H9 (cell line): ENCODE measurements at regions not wholly inside any gene's neighbourhood (a gene's known extent, or its start where the extent isn't known, plus 50 kb on each side); places are given as distances from the start of the nearest gene placed in this dataset.

Experiments
- DNase-seq: peaks from one replicate; pipeline ENCODE4 v3.0.0-alpha.2; 2017
- H2AFZ ChIP-seq: one replicate; pipeline ENCODE4 v1.6.1; 2013; ENCODE audit warnings: mild to moderate bottlenecking, low read length, control low read depth, moderate library complexity
- H2AK5ac ChIP-seq: 2 replicates; pipeline ENCODE4 v1.6.1; 2013; ENCODE audit warnings: low read length, control low read depth, mixed read lengths; ENCODE audit not compliant: insufficient read length
- H2BK120ac ChIP-seq: one replicate; pipeline ENCODE4 v1.6.1; 2013; ENCODE audit warnings: low read depth, mild to moderate bottlenecking, low read length, control low read depth, inconsistent platforms; ENCODE audit not compliant: poor library complexity, severe bottlenecking
- H2BK12ac ChIP-seq: 2 replicates; pipeline ENCODE4 v1.6.1; 2013; ENCODE audit warnings: low read length, control low read depth, mixed read lengths, low read depth; ENCODE audit not compliant: insufficient read length
- H2BK15ac ChIP-seq: 2 replicates; pipeline ENCODE4 v1.6.1; 2013; ENCODE audit warnings: low read depth, low read length, control low read depth
- H2BK20ac ChIP-seq: one replicate; pipeline ENCODE4 v1.6.1; 2013; ENCODE audit warnings: low read depth, mild to moderate bottlenecking, low read length, control low read depth, inconsistent platforms; ENCODE audit not compliant: poor library complexity, severe bottlenecking
- H2BK5ac ChIP-seq: 2 replicates; pipeline ENCODE4 v1.6.1; 2013; ENCODE audit warnings: low read length, control low read depth, mixed read lengths; ENCODE audit not compliant: insufficient read length
- H3K14ac ChIP-seq: 2 replicates; pipeline ENCODE4 v1.6.1; 2013; ENCODE audit warnings: low read length, control low read depth; ENCODE audit not compliant: insufficient read depth
- H3K18ac ChIP-seq: 2 replicates; pipeline ENCODE4 v1.6.1; 2013; ENCODE audit warnings: low read depth, mild to moderate bottlenecking, mixed read lengths, low read length, control low read depth; ENCODE audit not compliant: insufficient read length
- H3K23ac ChIP-seq: 2 replicates; pipeline ENCODE4 v1.6.1; 2013; ENCODE audit warnings: low read length, control low read depth, mixed read lengths, low read depth; ENCODE audit not compliant: insufficient read length
- H3K23me2 ChIP-seq: 2 replicates; pipeline ENCODE4 v1.6.1; 2013; ENCODE audit warnings: low read depth, mild to moderate bottlenecking, mixed read lengths, low read length, control low read depth; ENCODE audit not compliant: insufficient read length, poor library complexity, severe bottlenecking
- H3K27ac ChIP-seq: 2 replicates; pipeline ENCODE4 v1.5.1; 2013; ENCODE audit warnings: low read length, control low read depth, mixed read lengths, low read depth; ENCODE audit not compliant: insufficient read length
- H3K27me3 ChIP-seq: 2 replicates; pipeline ENCODE4 v1.6.1; 2013; ENCODE audit warnings: low read length, control low read depth, inconsistent platforms; ENCODE audit not compliant: insufficient read depth
- H3K4ac ChIP-seq: 2 replicates; pipeline ENCODE4 v1.6.1; 2013; ENCODE audit warnings: low read depth, mild to moderate bottlenecking, control low read depth, inconsistent platforms, low read length, moderate library complexity
- H3K4me1 ChIP-seq: 2 replicates; pipeline ENCODE4 v1.6.1; 2013; ENCODE audit warnings: low read length, control low read depth, inconsistent platforms; ENCODE audit not compliant: insufficient read depth
- H3K4me2 ChIP-seq: 2 replicates; pipeline ENCODE4 v1.6.1; 2013; ENCODE audit warnings: low read length, control low read depth, mixed read lengths; ENCODE audit not compliant: insufficient read length, insufficient read depth
- H3K56ac ChIP-seq: 2 replicates; pipeline ENCODE4 v1.6.1; 2013; ENCODE audit warnings: low read depth, mild to moderate bottlenecking, mixed read lengths, low read length, control low read depth; ENCODE audit not compliant: insufficient read length
- H3K79me1 ChIP-seq: 2 replicates; pipeline ENCODE4 v1.6.1; 2013; ENCODE audit warnings: low read depth, mild to moderate bottlenecking, moderate library complexity, low read length, control low read depth, inconsistent platforms; ENCODE audit not compliant: insufficient read depth, poor library complexity, severe bottlenecking
- H3K79me2 ChIP-seq: 2 replicates; pipeline ENCODE4 v1.6.1; 2013; ENCODE audit warnings: low read length, control low read depth, inconsistent platforms; ENCODE audit not compliant: insufficient read depth
- H3K9ac ChIP-seq: 2 replicates; pipeline ENCODE4 v1.6.1; 2013; ENCODE audit warnings: low read length, control low read depth, mixed read lengths; ENCODE audit not compliant: insufficient read length; ENCODE audit errors: extremely low read depth
- H3K9me3 ChIP-seq: one replicate; pipeline ENCODE4 v1.6.1; 2013; ENCODE audit warnings: low read depth, low read length, inconsistent platforms; ENCODE audit not compliant: control insufficient read depth
- H3T11ph ChIP-seq: one replicate; pipeline ENCODE4 v1.6.1; 2013; ENCODE audit warnings: mild to moderate bottlenecking, low read length, control low read depth, inconsistent platforms
- H4K20me1 ChIP-seq: one replicate; pipeline ENCODE4 v1.6.1; 2013; ENCODE audit not compliant: control insufficient read depth, insufficient read length, insufficient read depth
- H4K5ac ChIP-seq: 2 replicates; pipeline ENCODE4 v1.6.1; 2013; ENCODE audit warnings: low read depth, mild to moderate bottlenecking, mixed read lengths, low read length, control low read depth; ENCODE audit not compliant: insufficient read length
- H4K8ac ChIP-seq: replicated peaks from 2 replicates; pipeline ENCODE4 v1.6.1; 2013; ENCODE audit warnings: low read length, control low read depth, mixed read lengths, low read depth; ENCODE audit not compliant: insufficient read length
- H4K91ac ChIP-seq: 2 replicates; pipeline ENCODE4 v1.6.1; 2013; ENCODE audit warnings: low read depth, mild to moderate bottlenecking, moderate library complexity, mixed read lengths, low read length, control low read depth; ENCODE audit not compliant: insufficient read length
- H3K27ac Mint-ChIP-seq, 3 experiments: 2 replicates in 2 of 3; 3 replicates in 1 of 3; pipeline ENCODE4 v1.8.0; 2020 to 2021; ENCODE audit warnings: mixed read lengths in 3 of 3, mild to moderate bottlenecking in 1 of 3, moderate library complexity in 1 of 3
- H3K27me3 Mint-ChIP-seq: 2 replicates; pipeline ENCODE4 v1.8.0; 2021; ENCODE audit warnings: low read depth, mild to moderate bottlenecking, moderate library complexity, mixed read lengths
- H3K36me3 Mint-ChIP-seq, 3 experiments: 2 replicates in 2 of 3; 3 replicates in 1 of 3; pipeline ENCODE4 v1.8.0; 2020 to 2021; ENCODE audit warnings: low read depth in 3 of 3, mixed read lengths in 3 of 3; ENCODE audit not compliant: insufficient read depth in 1 of 3
- H3K4me1 Mint-ChIP-seq, 2 experiments: 2 replicates each; pipeline ENCODE4 v1.8.0; 2020; ENCODE audit warnings: mixed read lengths in 2 of 2
- H3K4me3 Mint-ChIP-seq, 2 experiments: 2 replicates in 1 of 2; 3 replicates in 1 of 2; pipeline ENCODE4 v1.8.0; 2020 to 2021; ENCODE audit warnings: mild to moderate bottlenecking in 2 of 2, mixed read lengths in 2 of 2, moderate library complexity in 1 of 2
- H3K9me3 Mint-ChIP-seq, 2 experiments: 2 replicates in 1 of 2; 3 replicates in 1 of 2; pipeline ENCODE4 v1.8.0; 2020; ENCODE audit warnings: mild to moderate bottlenecking in 2 of 2, mixed read lengths in 2 of 2, moderate library complexity in 1 of 2
- WGBS: extraction: QIAGEN DNeasy Blood & Tissue Kit; methylation state at CpG from one replicate; pipeline ENCODE4 v1.1.7; 2013; ENCODE audit warnings: missing lambda C conversion rate, low lambda C conversion rate, mixed read lengths; ENCODE audit not compliant: insufficient read length; ENCODE audit errors: extremely low coverage; 5-methylcytosine and 5-hydroxymethylcytosine counted together
- TF ChIP-seq, protein P1 (sequence below): fragments of 200-600 bp; sonication (generic); conservative IDR thresholded peaks from 3 replicates; pipeline ENCODE4 v1.8.0; 2021; ENCODE audit warnings: antibody characterized with exemption, mild to moderate bottlenecking

DNA sequence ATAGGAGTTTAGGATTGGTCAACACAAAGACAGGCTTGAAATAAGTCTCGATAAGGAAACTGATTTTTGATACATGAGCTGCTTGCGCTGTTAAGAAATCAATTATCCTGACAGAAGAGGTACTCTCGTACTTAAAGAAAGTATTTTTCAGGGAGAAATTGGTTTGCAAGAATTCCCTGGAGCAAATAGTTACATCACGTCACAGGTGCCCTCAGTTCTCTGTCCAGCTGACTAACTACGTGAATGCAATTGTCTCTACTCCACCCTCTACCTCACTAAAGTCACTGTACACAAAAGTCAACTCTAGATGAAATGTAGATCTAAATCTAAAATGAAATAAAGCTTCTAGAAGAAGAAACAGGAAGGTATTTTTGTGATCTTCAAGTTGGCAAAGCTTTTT lies 130.6 kb upstream of the KCNJ16 start:
- H3K18ac ChIP-seq = no peak overlapping the region
- no peaks in the 10 kb centered on the region for H4K20me1 ChIP-seq
- TF ChIP-seq, protein P1, sequence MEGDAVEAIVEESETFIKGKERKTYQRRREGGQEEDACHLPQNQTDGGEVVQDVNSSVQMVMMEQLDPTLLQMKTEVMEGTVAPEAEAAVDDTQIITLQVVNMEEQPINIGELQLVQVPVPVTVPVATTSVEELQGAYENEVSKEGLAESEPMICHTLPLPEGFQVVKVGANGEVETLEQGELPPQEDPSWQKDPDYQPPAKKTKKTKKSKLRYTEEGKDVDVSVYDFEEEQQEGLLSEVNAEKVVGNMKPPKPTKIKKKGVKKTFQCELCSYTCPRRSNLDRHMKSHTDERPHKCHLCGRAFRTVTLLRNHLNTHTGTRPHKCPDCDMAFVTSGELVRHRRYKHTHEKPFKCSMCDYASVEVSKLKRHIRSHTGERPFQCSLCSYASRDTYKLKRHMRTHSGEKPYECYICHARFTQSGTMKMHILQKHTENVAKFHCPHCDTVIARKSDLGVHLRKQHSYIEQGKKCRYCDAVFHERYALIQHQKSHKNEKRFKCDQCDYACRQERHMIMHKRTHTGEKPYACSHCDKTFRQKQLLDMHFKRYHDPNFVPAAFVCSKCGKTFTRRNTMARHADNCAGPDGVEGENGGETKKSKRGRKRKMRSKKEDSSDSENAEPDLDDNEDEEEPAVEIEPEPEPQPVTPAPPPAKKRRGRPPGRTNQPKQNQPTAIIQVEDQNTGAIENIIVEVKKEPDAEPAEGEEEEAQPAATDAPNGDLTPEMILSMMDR = no peak
- H3K79me1 ChIP-seq = no peaks in the 10 kb centered on the region
- H2BK12ac ChIP-seq = no peak overlapping the region
- Mint-ChIP-seq H3K9me3 (no peaks in the 10 kb centered on the region), H3K4me3 (no peak overlapping the region), H3K27me3 (no peaks in the 10 kb centered on the region), H3K4me1 (no peaks in the 10 kb centered on the region), H3K27ac (no peak overlapping the region), H3K36me3 (no peaks in the 10 kb centered on the region)
- no peak overlapping the region for H3K4ac ChIP-seq
- H3K23ac ChIP-seq = no peak overlapping the region
- no peaks in the 10 kb centered on the region for H3K9me3 ChIP-seq
- no peak overlapping the region for H2AK5ac ChIP-seq
- H3K14ac ChIP-seq = no peak overlapping the region
- no peak overlapping the region for H3K9ac ChIP-seq
- H2AFZ ChIP-seq = no peak overlapping the region
- no peaks in the 10 kb centered on the region for H3K27me3 ChIP-seq
- no peak overlapping the region for H4K91ac ChIP-seq
- no peak overlapping the region for H2BK15ac ChIP-seq
- no peak overlapping the region for H3K56ac ChIP-seq
- no peak overlapping the region for H4K5ac ChIP-seq
- H3K23me2 ChIP-seq = no peaks in the 10 kb centered on the region
- no CpG with 5 or more reads among the region's 5 CpGs for WGBS
- no peak overlapping the region for H2BK20ac ChIP-seq
- no peak overlapping the region for H2BK5ac ChIP-seq
- no peak overlapping the region for H3T11ph ChIP-seq
- no peak overlapping the region for H3K27ac ChIP-seq
- no peak overlapping the region for H3K4me2 ChIP-seq
- no peaks in the 10 kb centered on the region for H3K79me2 ChIP-seq
- no peak overlapping the region for H2BK120ac ChIP-seq
- no peak overlapping the region for H4K8ac ChIP-seq
- no peaks in the 10 kb centered on the region for H3K4me1 ChIP-seq
- DNase-seq = no peak
